Caco-2 (cell line): ENCODE measurements at regions not wholly inside any gene's neighbourhood (a gene's known extent, or its start where the extent isn't known, plus 50 kb on each side); places are given as distances from the start of the nearest gene placed in this dataset.

Experiments
- BruUV-seq: library from RNA; stranded (reverse); fragments of 400-500 nt; replicated peaks from 2 replicates; lab custom pipeline; 2021; lab: Mats Ljungman, UMichigan
- CTCF ChIA-PET: fragments of 300-600 bp; sonication (Branson Sonifier 250); formaldehyde crosslinking; loops from one replicate; lab custom pipeline; 2022; ENCODE audit warnings: antibody characterized with exemption; lab: Charles Lee
- POLR2A ChIA-PET: fragments of 300-600 bp; sonication (Branson Sonifier 250); formaldehyde crosslinking; loops from one replicate; lab custom pipeline; 2022; ENCODE audit warnings: antibody characterized with exemption; lab: Charles Lee
- DNase-seq, 2 experiments: peaks; one replicate each; pipeline versions ENCODE4 v3.0.0 to v3.0.0-alpha.2; 2020 to 2022
- H3K27me3 ChIP-seq: replicated peaks from 2 replicates; pipeline ENCODE4 v1.6.0; 2011; ENCODE audit warnings: low read length; ENCODE audit not compliant: control insufficient read depth, insufficient read depth
- H3K36me3 ChIP-seq: 2 replicates; pipeline ENCODE4 v1.5.1; 2011; ENCODE audit warnings: low read length; ENCODE audit not compliant: control insufficient read depth, insufficient read depth
- H3K4me1 ChIP-seq: fragments of 250-450 bp; sonication (Bioruptor Pico); 2 replicates; pipeline ENCODE4 v1.5.1; 2020; ENCODE audit warnings: mild to moderate bottlenecking
- H3K4me3 ChIP-seq: 2 replicates; pipeline ENCODE4 v1.5.1; 2011; ENCODE audit warnings: low read depth, mild to moderate bottlenecking, control low read depth, low read length
- H3K9me3 ChIP-seq: fragments of 250-450 bp; sonication (Bioruptor Pico); 2 replicates; pipeline ENCODE4 v1.5.1; 2020; ENCODE audit warnings: mild to moderate bottlenecking, moderate library complexity
- H3K27ac Mint-ChIP-seq: one replicate; pipeline ENCODE4 v1.8.0; 2022; ENCODE audit warnings: mixed read lengths; ENCODE audit not compliant: unreplicated experiment
- H3K27me3 Mint-ChIP-seq: one replicate; pipeline ENCODE4 v1.8.0; 2022; ENCODE audit warnings: mixed read lengths; ENCODE audit not compliant: insufficient read depth, unreplicated experiment
- H3K36me3 Mint-ChIP-seq: one replicate; pipeline ENCODE4 v1.8.0; 2022; ENCODE audit warnings: mild to moderate bottlenecking, mixed read lengths; ENCODE audit not compliant: insufficient read depth, unreplicated experiment
- H3K4me1 Mint-ChIP-seq: one replicate; pipeline ENCODE4 v1.8.0; 2022; ENCODE audit warnings: low read depth, mixed read lengths; ENCODE audit not compliant: unreplicated experiment
- H3K4me3 Mint-ChIP-seq: one replicate; pipeline ENCODE4 v1.8.0; 2022; ENCODE audit warnings: mild to moderate bottlenecking, moderate library complexity, mixed read lengths; ENCODE audit not compliant: unreplicated experiment
- H3K9me3 Mint-ChIP-seq: one replicate; pipeline ENCODE4 v1.8.0; 2022; ENCODE audit warnings: mixed read lengths; ENCODE audit not compliant: unreplicated experiment
- CTCF ChIP-seq, 2 experiments: fragments of 200-600 bp in 1 of 2; IDR thresholded peaks; 1 replicate in 1 of 2; 2 replicates in 1 of 2; pipeline versions ENCODE4 v1.5.1 to v1.8.0; 2011 to 2022; ENCODE audit warnings: antibody characterized with exemption in 1 of 2, control low read depth in 1 of 2, inconsistent platforms in 1 of 2, low read depth in 1 of 2, low read length in 1 of 2, mild to moderate bottlenecking in 1 of 2, moderate library complexity in 1 of 2; ENCODE audit not compliant: insufficient read depth in 1 of 2, severe bottlenecking in 1 of 2, unreplicated experiment in 1 of 2
- intact Hi-C: fragments of 100-400 bp; cut with micrococcal nuclease; formaldehyde crosslinking; loops from one replicate; pipeline ENCODE4 v1.10.0; 2022; ENCODE audit not compliant: unreplicated experiment

- intact Hi-C loops = no loop called here
- BruUV-seq = no TSS peak
- peaks cover 10% of the 10 kb centered on the region for H3K9me3 Mint-ChIP-seq
- no peaks in the 10 kb centered on the region for H3K36me3 Mint-ChIP-seq
- Histone ChIP-seq H3K36me3 (no peaks in the 10 kb centered on the region), H3K4me3 (no peak overlapping the region), H3K9me3 (no peaks in the 10 kb centered on the region), H3K4me1 (peaks cover 4% of the 10 kb centered on the region), H3K27me3 (no peaks in the 10 kb centered on the region)
- H3K4me1 Mint-ChIP-seq = no peaks in the 10 kb centered on the region
- no peak overlapping the region for H3K4me3 Mint-ChIP-seq
- no peak for TF ChIP-seq CTCF (IDR thresholded peaks at IDR 0.05; ENCODE audit: insufficient read depth in 1 of 2, low read depth in 1 of 2, low read length in 1 of 2, severe bottlenecking in 1 of 2, unreplicated experiment in 1 of 2)
- ChIA-PET POLR2A (no interaction called here), CTCF (no interaction called here)
- H3K27me3 Mint-ChIP-seq = no peaks in the 10 kb centered on the region
- no peak for DNase-seq
- no peak overlapping the region for H3K27ac Mint-ChIP-seq
Observed at GRCh38 chr5:30600892-30601291, 592.6 kb upstream of the CDH6 start.

GRCh38 chr5:30596495-30597064, 596.9 kb upstream of the CDH6 start:
- Histone ChIP-seq H3K36me3 (no peaks in the 10 kb centered on the region), H3K4me1 (peaks cover 13% of the 10 kb centered on the region; the same call in 1 of the 2 replicates), H3K4me3 (no peak overlapping the region), H3K9me3 (no peaks in the 10 kb centered on the region), H3K27me3 (no peaks in the 10 kb centered on the region)
- no peak overlapping the region for H3K27ac Mint-ChIP-seq
- BruUV-seq = no TSS peak
- peaks cover 22% of the 10 kb centered on the region for H3K9me3 Mint-ChIP-seq
- intact Hi-C loops = no loop called here
- no peak overlapping the region for H3K4me3 Mint-ChIP-seq
- peaks cover 20% of the 10 kb centered on the region for H3K4me1 Mint-ChIP-seq
- TF ChIP-seq CTCF (IDR thresholded peaks at IDR 0.05; ENCODE audit: insufficient read depth in 1 of 2, low read depth in 1 of 2, low read length in 1 of 2, severe bottlenecking in 1 of 2, unreplicated experiment in 1 of 2) = no peak
- no peaks in the 10 kb centered on the region for H3K27me3 Mint-ChIP-seq
- CTCF ChIA-PET = no interaction called here
- no peak for DNase-seq
- H3K36me3 Mint-ChIP-seq = no peaks in the 10 kb centered on the region
- POLR2A ChIA-PET = no interaction called here

GRCh38 chr5:30594331-30594730, 599.2 kb upstream of the CDH6 start:
- CTCF ChIA-PET = no interaction called here
- H3K27ac Mint-ChIP-seq = no peak overlapping the region
- TF ChIP-seq CTCF (IDR thresholded peaks at IDR 0.05; ENCODE audit: insufficient read depth in 1 of 2, low read depth in 1 of 2, low read length in 1 of 2, severe bottlenecking in 1 of 2, unreplicated experiment in 1 of 2) = no peak
- peaks cover 20% of the 10 kb centered on the region for H3K4me1 Mint-ChIP-seq
- peaks cover 22% of the 10 kb centered on the region for H3K9me3 Mint-ChIP-seq
- Histone ChIP-seq H3K9me3 (no peaks in the 10 kb centered on the region), H3K4me1 (peaks cover 13% of the 10 kb centered on the region; the same call in 1 of the 2 replicates), H3K4me3 (no peak overlapping the region), H3K27me3 (no peaks in the 10 kb centered on the region), H3K36me3 (no peaks in the 10 kb centered on the region)
- no peaks in the 10 kb centered on the region for H3K36me3 Mint-ChIP-seq
- no peak overlapping the region for H3K4me3 Mint-ChIP-seq
- POLR2A ChIA-PET = no interaction called here
- no TSS peak for BruUV-seq
- no peak for DNase-seq
- H3K27me3 Mint-ChIP-seq = no peaks in the 10 kb centered on the region
- intact Hi-C loops = no loop called here
